Breast epithelium (tissue), 3 donors: ENCODE measurements at regions not wholly inside any gene's neighbourhood (a gene's known extent, or its start where the extent isn't known, plus 50 kb on each side); places are given as distances from the start of the nearest gene placed in this dataset.
"Not testable (repeated sequence)": the region's sequence is repeated elsewhere in the genome, so short reads cannot be mapped to it uniquely, and the experiment has no call there.

ENCODE experiments used
- CTCF ChIP-seq, 3 donors: fragments of 450-650 bp; IDR thresholded peaks; one replicate each; pipeline ENCODE4 v1.5.1; 2016 to 2017; ENCODE audit warnings: antibody characterized with exemption in 3 of 3, mild to moderate bottlenecking in 3 of 3, moderate library complexity in 3 of 3
- POLR2A ChIP-seq: fragments of 450-650 bp; IDR thresholded peaks from one replicate; pipeline ENCODE4 v1.6.1; 2016; ENCODE audit warnings: antibody characterized with exemption, mild to moderate bottlenecking, moderate library complexity

DNA sequence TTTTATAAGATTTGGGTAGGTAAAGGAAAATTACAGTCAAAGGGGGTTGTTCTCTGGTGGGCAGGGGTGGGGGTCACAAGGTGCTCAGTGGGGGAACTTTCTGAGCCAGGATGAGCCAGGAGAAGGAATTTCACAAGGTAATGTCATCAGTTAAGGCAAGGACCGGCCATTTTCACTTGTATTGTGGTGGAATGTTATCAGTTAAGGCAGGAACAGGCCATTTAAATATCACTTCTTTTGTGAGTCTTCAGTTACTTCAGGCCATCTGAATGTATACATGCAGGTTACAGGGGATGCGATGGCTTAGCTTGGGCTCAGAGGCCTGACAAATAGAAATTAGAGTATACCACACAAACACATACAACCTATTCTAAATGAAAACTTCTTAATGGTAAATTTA is 434.9 kb upstream of the NDST3 start:
- TF ChIP-seq CTCF (IDR thresholded peaks at IDR 0.05); POLR2A: not testable (repeated sequence)
